Cardiac muscle cell (in vitro differentiated cells and primary cell): ENCODE measurements at regions not wholly inside any gene's neighbourhood (a gene's known extent, or its start where the extent isn't known, plus 50 kb on each side); places are given as distances from the start of the nearest gene placed in this dataset.

Source experiments
- DNase-seq, 2 donors: peaks; one replicate each; pipeline versions ENCODE4 v3.0.0 to v3.0.0-alpha.2; 2010 to 2017; ENCODE audit warnings: low read depth in 1 of 2, low spot score in 1 of 2
- H3K27ac ChIP-seq: fragments of 200-600 bp; sonication (generic); 2 replicates; pipeline ENCODE4 v1.5.1; 2016
- H3K27me3 ChIP-seq: fragments of 200-600 bp; sonication (generic); 2 replicates; pipeline ENCODE4 v1.6.0; 2016; ENCODE audit warnings: control low read depth
- H3K36me3 ChIP-seq: fragments of 200-600 bp; sonication (generic); 2 replicates; pipeline ENCODE4 v1.5.1; 2016; ENCODE audit warnings: control low read depth
- H3K4me1 ChIP-seq: fragments of 200-600 bp; sonication (generic); 2 replicates; pipeline ENCODE4 v1.8.1; 2017; ENCODE audit warnings: low read depth, mild to moderate bottlenecking, mixed run types
- H3K4me3 ChIP-seq: fragments of 200-600 bp; sonication (generic); 2 replicates; pipeline ENCODE4 v1.5.1; 2016; ENCODE audit warnings: mild to moderate bottlenecking
- H3K9me3 ChIP-seq: fragments of 200-600 bp; sonication (generic); 2 replicates; pipeline ENCODE4 v1.5.1; 2017; ENCODE audit warnings: low read depth, mild to moderate bottlenecking, control low read depth
- CTCF ChIP-seq: IDR thresholded peaks from 2 replicates; pipeline ENCODE4 v1.5.1; 2012; ENCODE audit warnings: low read depth, mild to moderate bottlenecking, low read length

DNA sequence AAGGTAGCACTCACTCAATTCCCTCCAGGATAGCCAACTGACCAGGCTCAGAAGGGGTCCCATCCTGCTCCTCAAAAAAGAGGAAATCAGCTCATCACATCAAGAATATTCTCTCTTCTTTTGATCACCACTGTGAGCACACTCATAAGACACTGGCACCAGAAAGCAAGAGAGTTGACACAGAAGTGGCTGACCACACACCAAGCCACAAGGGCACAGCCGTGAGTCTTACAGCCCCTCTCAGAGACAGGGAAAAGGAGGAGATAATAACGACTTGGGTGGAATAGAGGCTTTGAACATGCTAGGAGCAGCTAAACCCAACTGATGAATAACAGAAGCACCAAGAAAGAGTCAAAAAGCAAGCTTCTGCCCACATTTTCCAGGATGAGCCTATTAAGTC lies 249.1 kb upstream of the PREP start:
- no peaks in the 10 kb centered on the region for H3K27me3 ChIP-seq
- TF ChIP-seq CTCF = no peak
- H3K27ac ChIP-seq = no peak overlapping the region

GRCh38 chr6:105650347-105650746 lies 247.5 kb upstream of the PREP start:
- Histone ChIP-seq H3K27me3 (no peaks in the 10 kb centered on the region), H3K4me1 (no peaks in the 10 kb centered on the region), H3K4me3 (no peak overlapping the region), H3K9me3 (no peaks in the 10 kb centered on the region), H3K27ac (no peak overlapping the region), H3K36me3 (no peaks in the 10 kb centered on the region)
- DNase-seq = no peak
- no peak for TF ChIP-seq CTCF

More for the DNA sequence above, 249.1 kb upstream of the PREP start:
- Histone ChIP-seq H3K4me1 (no peaks in the 10 kb centered on the region), H3K9me3 (no peaks in the 10 kb centered on the region), H3K36me3 (no peaks in the 10 kb centered on the region), H3K4me3 (no peak overlapping the region)
- DNase-seq = no peak

GRCh38 chr6:105649192-105649591 lies 246.3 kb upstream of the PREP start:
- Histone ChIP-seq H3K36me3 (no peaks in the 10 kb centered on the region), H3K27me3 (no peaks in the 10 kb centered on the region), H3K27ac (no peak overlapping the region), H3K4me1 (no peaks in the 10 kb centered on the region), H3K4me3 (no peak overlapping the region), H3K9me3 (no peaks in the 10 kb centered on the region)
- no peak for TF ChIP-seq CTCF
- DNase-seq = no peak

GRCh38 chr6:105648276-105648675 lies 245.4 kb upstream of the PREP start:
- Histone ChIP-seq H3K36me3 (no peaks in the 10 kb centered on the region), H3K9me3 (no peaks in the 10 kb centered on the region), H3K27ac (no peak overlapping the region), H3K27me3 (no peaks in the 10 kb centered on the region), H3K4me3 (no peak overlapping the region), H3K4me1 (no peaks in the 10 kb centered on the region)
- TF ChIP-seq CTCF = no peak
- DNase-seq = no peak

DNA sequence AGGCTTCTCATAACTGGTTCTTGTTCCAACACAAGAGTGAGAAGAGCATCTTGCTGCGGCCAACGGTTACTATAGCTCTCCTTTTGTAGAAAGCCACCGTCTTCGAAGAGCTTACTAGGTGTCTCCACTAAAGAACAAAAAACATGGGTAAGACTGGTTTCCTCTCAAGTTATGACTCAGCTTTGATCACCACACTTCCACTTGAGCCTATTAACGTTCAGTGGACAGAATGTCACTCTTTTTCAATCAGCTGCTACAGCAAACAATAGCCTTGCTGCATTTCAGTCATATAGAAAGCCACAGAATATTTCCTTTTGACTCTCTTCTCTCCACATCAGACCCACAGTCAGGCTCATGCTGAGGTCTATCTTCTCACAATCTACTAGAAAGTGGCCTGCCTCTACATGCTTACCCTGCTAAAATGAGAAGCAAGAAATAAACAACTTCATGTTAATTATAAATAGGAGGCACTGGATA lies 243.5 kb upstream of the PREP start:
- Histone ChIP-seq H3K4me1 (no peaks in the 10 kb centered on the region), H3K9me3 (no peaks in the 10 kb centered on the region), H3K27ac (no peak overlapping the region), H3K36me3 (no peaks in the 10 kb centered on the region), H3K4me3 (no peak overlapping the region), H3K27me3 (no peaks in the 10 kb centered on the region)
- no peak for DNase-seq
- no peak for TF ChIP-seq CTCF

- Histone ChIP-seq H3K27ac (no peak overlapping the region), H3K4me3 (no peak overlapping the region), H3K36me3 (no peaks in the 10 kb centered on the region), H3K4me1 (no peaks in the 10 kb centered on the region), H3K27me3 (no peaks in the 10 kb centered on the region), H3K9me3 (no peaks in the 10 kb centered on the region)
- TF ChIP-seq CTCF = no peak
- no peak for DNase-seq
Observed at GRCh38 chr6:105645958-105646357, 243.1 kb upstream of the PREP start.
